Epithelial cell of proximal tubule (primary cell): ENCODE measurements at regions not wholly inside any gene's neighbourhood (a gene's known extent, or its start where the extent isn't known, plus 50 kb on each side); places are given as distances from the start of the nearest gene placed in this dataset.

Experiments used
- DNase-seq: peaks from one replicate; pipeline ENCODE4 v3.0.0-alpha.2; 2011; ENCODE audit warnings: low read depth
- H3K4me3 ChIP-seq: 2 replicates; pipeline ENCODE4 v1.5.1; 2011; ENCODE audit warnings: low read depth, mild to moderate bottlenecking, low read length
- TF ChIP-seq, protein P1 (sequence below): conservative IDR thresholded peaks from 2 replicates; pipeline ENCODE4 v1.5.1; 2012; ENCODE audit warnings: low read depth, mild to moderate bottlenecking, low read length

DNA sequence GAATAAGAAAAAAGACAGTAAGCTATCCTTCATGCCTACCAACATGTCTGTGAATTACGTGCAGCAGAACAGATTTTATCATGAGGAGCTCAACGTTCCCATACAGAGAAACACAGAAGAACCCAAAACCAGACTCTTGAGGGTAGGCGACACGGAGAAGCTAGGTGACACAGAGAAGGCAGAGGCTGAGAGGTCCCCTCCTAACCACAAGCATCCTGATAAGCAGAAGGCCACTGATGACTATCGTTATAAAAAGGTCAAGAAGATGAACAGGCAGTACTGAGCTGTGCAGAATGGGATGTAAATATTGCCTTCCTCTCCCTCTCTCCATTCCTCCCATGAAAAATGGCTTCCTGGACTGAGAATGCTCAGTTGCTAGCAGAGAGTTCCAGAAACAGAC is 350.2 kb upstream of the BOD1L1 start:
- no peak for DNase-seq
- TF ChIP-seq, protein P1, sequence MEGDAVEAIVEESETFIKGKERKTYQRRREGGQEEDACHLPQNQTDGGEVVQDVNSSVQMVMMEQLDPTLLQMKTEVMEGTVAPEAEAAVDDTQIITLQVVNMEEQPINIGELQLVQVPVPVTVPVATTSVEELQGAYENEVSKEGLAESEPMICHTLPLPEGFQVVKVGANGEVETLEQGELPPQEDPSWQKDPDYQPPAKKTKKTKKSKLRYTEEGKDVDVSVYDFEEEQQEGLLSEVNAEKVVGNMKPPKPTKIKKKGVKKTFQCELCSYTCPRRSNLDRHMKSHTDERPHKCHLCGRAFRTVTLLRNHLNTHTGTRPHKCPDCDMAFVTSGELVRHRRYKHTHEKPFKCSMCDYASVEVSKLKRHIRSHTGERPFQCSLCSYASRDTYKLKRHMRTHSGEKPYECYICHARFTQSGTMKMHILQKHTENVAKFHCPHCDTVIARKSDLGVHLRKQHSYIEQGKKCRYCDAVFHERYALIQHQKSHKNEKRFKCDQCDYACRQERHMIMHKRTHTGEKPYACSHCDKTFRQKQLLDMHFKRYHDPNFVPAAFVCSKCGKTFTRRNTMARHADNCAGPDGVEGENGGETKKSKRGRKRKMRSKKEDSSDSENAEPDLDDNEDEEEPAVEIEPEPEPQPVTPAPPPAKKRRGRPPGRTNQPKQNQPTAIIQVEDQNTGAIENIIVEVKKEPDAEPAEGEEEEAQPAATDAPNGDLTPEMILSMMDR = no peak
- H3K4me3 ChIP-seq = no peak overlapping the region

DNA sequence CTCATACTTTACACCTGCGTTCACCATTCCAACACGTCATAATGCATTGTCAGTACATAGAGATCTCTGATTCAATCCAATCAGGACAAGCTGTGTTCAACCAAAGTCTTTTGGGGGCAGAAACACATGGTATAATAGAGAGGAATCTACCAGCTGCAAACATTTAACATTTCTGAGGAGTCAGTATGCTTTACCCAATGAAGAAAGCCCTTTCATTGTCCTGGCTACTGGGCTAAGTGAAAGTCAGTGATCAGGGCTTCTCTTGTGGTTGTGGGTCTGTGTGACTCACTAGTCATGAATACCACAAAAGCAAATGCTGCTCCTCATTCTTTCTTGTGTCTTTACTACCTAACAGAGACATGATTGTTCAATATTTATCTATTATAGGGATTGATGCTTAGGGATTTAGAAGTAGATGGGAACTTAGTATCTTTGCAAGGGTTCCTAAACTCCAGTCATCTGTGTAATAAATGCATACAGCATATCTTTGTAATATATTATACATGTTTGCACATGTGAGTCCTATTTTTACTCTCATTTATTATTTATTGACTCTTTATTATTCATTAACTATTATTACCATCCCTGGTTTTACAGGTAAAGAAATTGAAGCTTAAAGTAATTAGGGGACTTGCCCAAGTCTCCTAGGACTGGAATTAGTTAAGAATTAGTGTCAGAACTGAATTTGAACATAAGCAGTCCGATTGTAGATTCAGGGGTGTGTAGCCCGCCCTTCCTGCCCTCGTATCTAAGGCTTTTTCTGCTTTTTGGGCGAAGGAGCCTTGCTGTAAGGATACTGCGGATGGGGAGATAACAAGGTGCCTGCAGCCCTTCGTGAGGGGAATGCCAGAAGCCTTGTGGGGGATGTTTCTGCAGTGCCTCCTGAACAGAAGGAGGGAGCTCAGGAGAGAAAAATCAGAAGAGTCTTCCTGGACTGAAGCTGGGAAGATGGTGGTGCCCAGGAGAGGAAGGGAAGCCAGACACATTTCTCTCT is 353.1 kb upstream of the BOD1L1 start:
- peak; percentile 82 for DNase-seq
- TF ChIP-seq, protein P1 = no peak
- H3K4me3 ChIP-seq = no peak overlapping the region

DNA sequence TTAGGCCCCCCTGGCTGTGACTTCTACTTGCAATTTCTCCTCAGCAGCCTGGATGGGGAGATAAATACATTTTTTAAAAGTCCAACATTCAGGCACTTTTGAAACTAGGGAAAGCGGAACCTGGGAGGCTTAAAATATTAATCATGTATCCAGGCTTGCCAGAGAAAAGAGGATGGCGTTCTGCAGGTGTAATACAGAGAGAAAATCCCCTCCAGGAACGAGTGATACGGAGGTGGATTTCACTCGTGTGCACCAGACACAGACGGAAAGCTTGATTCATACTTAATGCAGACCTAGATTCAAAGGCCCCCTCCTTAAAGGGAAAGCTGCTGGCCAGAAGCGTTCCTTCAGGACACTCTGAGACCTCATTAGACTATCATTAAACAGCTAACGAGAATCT is 354.0 kb upstream of the BOD1L1 start:
- DNase-seq = no peak
- TF ChIP-seq, protein P1 = no peak
- H3K4me3 ChIP-seq = no peak overlapping the region

DNA sequence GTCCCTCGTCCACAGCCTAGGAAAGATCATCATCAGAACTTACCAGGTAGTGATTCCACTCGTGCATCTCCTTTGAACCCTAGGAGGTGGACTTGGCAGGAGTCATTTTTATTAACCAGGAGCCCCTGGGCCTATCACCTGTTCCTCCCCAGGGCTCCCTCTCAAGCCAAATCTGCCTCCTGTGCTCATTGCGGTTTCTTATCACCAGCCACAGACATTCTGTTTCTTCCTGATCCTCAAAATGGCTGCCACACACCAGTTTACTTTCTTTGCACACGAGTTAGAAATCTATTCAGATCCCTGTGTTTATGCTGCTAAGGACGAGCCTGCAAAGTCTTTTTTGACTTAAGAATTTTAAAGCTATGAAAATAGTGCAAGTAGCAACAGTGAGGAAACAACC is 354.5 kb upstream of the BOD1L1 start:
- no peak overlapping the region for H3K4me3 ChIP-seq
- TF ChIP-seq, protein P1 = no peak
- DNase-seq = no peak

DNA sequence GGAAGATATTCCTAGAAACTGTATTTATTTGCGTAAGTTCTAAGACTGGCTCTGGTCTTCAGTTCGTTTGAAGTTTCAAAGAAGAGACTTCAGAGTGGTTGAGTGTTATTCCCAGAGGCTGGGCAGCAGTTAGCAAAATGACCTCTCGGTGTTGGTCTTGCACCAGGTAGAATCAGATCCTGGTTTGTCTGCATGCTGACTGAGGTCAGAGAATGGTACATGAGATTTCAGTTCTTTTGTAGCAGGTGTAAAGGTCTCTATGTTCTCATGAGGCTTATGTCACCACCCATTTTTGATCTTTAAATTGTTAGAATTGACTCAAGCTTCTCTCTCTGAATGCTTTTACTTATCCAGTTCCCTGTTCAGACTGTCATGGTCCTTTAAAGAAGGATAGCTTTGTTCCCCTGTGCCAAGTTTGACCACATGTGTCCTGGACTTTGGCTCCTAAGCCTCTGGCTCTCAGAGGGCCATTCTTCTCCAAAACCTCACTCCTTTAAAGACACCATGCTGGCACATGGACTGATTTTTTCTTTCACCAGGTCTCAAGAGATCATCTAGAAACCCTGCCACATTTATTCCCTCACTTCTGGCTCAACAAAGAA is 355.8 kb upstream of the BOD1L1 start:
- no peak overlapping the region for H3K4me3 ChIP-seq
- no peak for DNase-seq
- TF ChIP-seq, protein P1 = no peak

DNA sequence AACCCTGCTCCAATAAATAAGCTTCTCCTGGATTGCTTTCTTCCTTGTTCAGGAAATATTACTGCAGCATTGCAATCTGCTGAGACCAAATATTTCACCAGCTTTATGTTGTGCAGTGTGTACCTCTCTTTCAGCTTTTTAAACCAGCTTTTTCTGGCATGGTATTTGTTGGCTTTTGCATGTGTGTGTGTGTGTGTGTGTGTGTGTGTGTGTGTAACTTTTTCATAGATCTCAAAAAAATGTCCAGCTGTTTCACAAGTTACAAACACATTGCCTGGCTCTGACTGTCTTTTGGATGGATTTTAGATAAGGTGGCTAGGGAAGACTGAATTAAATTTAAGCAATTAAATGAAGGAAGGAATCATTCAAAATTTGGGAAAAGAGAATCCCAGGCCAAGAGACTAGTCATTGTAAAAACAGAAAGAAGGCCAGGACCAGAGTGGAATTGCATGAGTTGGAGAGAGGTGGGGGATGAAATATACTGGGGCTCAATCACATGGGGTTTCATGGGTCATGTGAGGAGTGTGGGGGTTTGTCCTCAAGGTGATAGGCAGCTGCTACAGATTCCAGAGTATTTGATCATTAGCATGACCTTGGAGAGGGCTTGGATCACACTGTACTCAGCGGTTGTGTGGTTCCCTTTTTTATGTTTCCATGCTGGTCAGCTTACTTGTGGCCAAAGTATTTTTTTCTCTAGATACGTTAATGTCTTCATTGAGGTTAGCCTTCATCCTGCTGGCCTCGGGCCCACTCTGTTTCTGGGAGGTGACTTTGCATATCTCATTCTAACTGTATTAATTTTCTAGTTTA is 357.7 kb upstream of the BOD1L1 start:
- no peak overlapping the region for H3K4me3 ChIP-seq
- no peak for DNase-seq
- TF ChIP-seq, protein P1 = no peak
